Retinal pigment epithelial cell (primary cell): ENCODE measurements at regions not wholly inside any gene's neighbourhood (a gene's known extent, or its start where the extent isn't known, plus 50 kb on each side); places are given as distances from the start of the nearest gene placed in this dataset.
"Not testable (repeated sequence)": the region's sequence is repeated elsewhere in the genome, so short reads cannot be mapped to it uniquely, and the experiment has no call there.

Source experiments
- DNase-seq: peaks from one replicate; pipeline ENCODE4 v3.0.0-alpha.2; 2010; ENCODE audit warnings: low read depth
- H3K4me3 ChIP-seq: 2 replicates; pipeline ENCODE4 v1.5.1; 2011; ENCODE audit warnings: mild to moderate bottlenecking, low read length, control low read depth, moderate library complexity
- TF ChIP-seq, protein P1 (sequence below): conservative IDR thresholded peaks from 2 replicates; pipeline ENCODE4 v1.5.1; 2011; ENCODE audit warnings: low read depth, low read length, control low read depth, inconsistent platforms

DNA sequence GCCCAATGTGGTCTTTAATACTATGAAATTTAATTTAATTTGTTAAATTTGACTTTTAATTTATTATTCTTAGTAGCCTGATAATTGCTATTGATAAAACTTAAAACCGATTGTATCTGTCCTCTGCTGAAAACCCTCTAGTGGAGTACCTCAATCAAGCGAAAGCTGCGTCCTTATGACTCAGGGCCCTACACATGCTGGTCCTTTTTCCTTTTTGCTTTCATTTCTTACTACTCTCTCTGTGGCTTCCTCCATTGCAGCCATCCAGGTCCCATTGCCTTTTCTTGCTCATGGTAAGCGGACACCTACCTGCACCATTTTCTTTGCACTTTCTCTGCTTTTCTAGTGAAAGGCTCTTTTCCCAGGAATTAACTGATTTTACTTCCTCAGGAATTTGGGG lies 301.1 kb downstream of the INHBA start:
- DNase-seq: no peak
- TF ChIP-seq, protein P1, sequence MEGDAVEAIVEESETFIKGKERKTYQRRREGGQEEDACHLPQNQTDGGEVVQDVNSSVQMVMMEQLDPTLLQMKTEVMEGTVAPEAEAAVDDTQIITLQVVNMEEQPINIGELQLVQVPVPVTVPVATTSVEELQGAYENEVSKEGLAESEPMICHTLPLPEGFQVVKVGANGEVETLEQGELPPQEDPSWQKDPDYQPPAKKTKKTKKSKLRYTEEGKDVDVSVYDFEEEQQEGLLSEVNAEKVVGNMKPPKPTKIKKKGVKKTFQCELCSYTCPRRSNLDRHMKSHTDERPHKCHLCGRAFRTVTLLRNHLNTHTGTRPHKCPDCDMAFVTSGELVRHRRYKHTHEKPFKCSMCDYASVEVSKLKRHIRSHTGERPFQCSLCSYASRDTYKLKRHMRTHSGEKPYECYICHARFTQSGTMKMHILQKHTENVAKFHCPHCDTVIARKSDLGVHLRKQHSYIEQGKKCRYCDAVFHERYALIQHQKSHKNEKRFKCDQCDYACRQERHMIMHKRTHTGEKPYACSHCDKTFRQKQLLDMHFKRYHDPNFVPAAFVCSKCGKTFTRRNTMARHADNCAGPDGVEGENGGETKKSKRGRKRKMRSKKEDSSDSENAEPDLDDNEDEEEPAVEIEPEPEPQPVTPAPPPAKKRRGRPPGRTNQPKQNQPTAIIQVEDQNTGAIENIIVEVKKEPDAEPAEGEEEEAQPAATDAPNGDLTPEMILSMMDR: no peak
- no peak overlapping the region for H3K4me3 ChIP-seq

DNA sequence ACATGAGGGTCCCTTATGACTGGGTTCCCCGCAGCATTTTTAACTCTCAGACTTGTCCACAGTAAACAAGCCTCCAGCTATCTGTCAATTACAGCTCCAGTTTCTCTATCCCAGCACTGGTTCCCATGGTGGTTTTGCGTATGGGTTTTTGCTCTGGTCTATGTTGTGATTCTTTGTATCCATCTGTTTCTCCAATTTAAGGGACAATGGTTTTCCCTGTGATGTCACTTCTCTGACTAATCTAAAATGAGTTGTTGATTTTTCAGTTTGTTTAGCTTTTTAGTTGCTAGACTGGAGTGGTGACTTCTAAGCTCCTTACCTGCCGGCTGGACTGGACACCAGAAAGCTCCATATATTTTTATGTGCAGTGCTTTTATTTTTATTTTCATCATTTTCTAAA lies 303.7 kb downstream of the INHBA start:
- no peak overlapping the region for H3K4me3 ChIP-seq
- TF ChIP-seq, protein P1: no peak
- DNase-seq: no peak

DNA sequence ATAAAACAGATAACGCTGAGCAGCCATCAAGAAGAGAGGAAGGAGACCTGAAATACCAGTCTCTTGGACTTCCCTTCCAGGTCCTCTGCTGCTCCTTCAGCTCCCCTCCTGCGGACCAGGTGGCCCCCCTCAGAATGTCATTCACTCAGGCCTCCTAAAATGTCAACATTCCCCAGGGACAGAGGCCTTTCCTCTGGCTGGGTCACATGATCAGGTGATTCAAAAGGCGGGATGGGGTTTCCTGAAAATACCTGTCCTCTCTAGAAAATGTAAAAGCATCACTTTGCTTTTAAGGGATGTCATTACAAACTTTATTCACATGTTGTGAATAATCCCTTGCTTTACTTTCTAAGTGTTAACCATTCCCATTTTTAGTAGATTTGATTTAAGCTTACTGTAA lies 311.1 kb downstream of the INHBA start:
- no peak for DNase-seq
- H3K4me3 ChIP-seq: no peak overlapping the region
- TF ChIP-seq, protein P1: no peak

DNA sequence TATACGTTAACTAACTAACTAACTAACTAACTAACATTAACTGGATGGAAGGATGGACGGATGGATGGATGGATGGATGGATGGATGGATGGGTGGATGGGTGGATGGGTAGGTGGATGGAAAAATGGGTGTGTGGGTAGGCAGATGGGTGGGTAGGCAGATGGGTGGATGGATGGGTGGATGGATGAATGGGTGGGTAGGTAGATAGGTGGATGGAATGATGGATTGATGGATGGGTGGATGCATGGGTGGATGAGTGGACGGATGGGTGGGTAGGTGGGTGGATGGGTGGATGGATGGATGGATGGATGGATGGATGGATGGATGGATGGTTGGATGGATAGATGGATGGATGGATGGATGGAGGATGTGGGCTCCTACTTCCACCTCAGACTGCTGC lies 314.0 kb downstream of the INHBA start:
- H3K4me3 ChIP-seq, DNase-seq: not testable (repeated sequence)

DNA sequence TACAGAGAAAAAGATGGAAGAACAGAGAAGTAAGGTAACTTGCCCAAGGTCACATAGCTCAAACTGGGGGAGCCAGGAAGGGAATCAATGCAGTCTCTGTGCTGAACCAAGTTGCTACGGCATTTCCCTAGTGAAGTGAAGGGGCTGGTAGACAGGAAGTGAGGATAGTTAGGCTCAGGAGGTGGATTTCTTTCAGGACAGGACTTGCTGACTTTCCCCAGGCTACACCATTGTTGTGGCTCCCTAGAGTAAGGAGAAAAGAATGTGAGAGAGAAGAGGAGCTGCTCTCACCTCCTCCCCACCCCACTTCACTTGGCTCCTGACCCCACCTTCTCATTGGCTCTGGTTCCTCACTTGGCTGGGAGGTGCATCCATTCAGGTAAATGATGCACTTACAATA lies 316.9 kb downstream of the INHBA start:
- H3K4me3 ChIP-seq: no peak overlapping the region
- TF ChIP-seq, protein P1: no peak
- no peak for DNase-seq

DNA sequence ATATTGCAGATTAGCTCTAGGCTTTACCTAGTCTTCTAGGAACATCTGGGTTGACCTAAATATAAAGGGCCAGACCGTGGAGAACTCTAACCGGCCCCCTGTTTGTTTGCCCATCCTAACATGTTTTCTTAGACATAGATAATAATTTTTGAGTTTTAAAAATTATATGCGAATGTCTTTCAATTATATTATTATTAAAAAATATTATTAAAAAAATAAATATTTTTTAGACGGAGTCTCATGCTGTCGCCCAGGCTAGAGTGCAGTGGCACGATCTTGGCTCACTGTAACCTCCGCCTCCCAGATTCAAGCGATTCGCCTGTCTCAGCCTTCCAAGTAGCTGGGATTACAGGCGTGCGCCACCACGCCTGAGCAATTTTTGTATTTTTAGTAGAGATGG lies 318.5 kb downstream of the INHBA start:
- no peak overlapping the region for H3K4me3 ChIP-seq
- TF ChIP-seq, protein P1: no peak
- DNase-seq: no peak

DNA sequence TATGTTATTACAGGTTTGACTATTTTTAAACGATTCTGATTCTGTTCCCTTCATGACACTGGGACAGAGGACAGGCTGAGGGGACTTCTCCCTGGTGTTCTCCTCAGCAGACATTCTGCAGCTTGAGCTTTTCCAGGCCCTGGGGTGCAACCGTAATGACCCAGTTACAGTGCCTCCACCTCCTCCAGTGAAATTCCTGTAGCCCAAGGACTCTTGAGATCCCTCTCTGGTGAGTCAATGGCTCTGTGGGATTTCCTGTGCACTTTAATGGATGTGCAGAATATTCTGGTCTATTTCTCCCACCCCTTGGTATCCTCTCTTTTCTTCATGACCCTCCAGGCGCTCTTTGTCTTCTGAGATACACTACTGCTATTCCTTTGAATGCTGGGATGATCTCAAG lies 319.3 kb downstream of the INHBA start:
- TF ChIP-seq, protein P1: no peak
- H3K4me3 ChIP-seq: no peak overlapping the region
- DNase-seq: no peak

DNA sequence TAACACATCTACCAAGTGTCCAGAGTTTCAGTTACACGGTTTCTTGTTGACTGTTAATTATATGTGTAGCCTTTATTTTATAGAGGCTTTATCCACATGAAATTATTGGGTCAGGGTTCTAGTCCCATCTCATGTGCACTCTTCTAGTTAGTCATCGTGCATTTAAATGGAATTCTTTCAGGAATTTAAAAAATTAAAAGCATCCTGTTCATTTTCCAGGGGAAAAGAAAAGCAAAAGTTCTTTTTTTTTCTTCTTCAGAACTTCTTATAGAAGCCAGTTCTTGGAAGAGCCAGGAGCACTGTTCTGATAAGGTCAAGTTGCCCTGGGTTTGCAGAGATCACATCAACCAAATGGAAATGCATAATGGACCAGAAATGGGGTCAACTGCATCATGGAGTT lies 324.7 kb downstream of the INHBA start:
- TF ChIP-seq, protein P1: no peak
- no peak for DNase-seq
- no peak overlapping the region for H3K4me3 ChIP-seq
